Right lobe of liver (tissue), 4 donors: ENCODE measurements at regions not wholly inside any gene's neighbourhood (a gene's known extent, or its start where the extent isn't known, plus 50 kb on each side); places are given as distances from the start of the nearest gene placed in this dataset.

Source experiments
- POLR2A ChIP-seq: fragments of 450-650 bp; IDR thresholded peaks from one replicate; pipeline ENCODE4 v1.6.1; 2017; ENCODE audit warnings: antibody characterized with exemption, mild to moderate bottlenecking
- TF ChIP-seq, protein P1 (sequence below), 4 donors: fragments of 200-600 bp in 3 of 4; fragments of 450-650 bp in 1 of 4; IDR thresholded peaks; one replicate each; pipeline versions ENCODE4 v1.5.1 to v1.8.0; 2016 to 2022; ENCODE audit warnings: antibody characterized with exemption in 4 of 4, mild to moderate bottlenecking in 2 of 4
- donor health status: DM: no; HTN: no; CAD: no.
- donor health status: DM: no; HTN: no; CAD: no.
- donor health status: DM: no; HTN: yes; CAD: no.

DNA sequence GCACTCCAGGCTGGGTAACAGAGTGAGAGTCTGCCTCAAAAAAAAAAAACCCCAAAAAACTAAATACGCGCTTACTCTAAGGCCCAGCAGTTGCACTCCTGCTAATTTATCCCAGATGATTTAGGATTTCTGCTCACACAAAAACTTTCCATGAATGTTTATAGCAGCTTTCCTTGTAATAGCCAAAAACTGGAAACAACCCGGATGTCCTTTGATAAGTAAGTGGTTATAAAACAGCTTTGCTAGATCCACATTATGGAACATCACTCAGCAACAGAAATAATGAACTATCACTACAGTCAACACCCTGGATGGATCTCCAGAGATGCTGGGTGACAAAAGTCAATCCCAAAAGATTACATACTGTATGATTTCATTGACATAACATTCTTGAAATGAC lies 220.4 kb upstream of the JARID2 start:
- TF ChIP-seq, protein P1, sequence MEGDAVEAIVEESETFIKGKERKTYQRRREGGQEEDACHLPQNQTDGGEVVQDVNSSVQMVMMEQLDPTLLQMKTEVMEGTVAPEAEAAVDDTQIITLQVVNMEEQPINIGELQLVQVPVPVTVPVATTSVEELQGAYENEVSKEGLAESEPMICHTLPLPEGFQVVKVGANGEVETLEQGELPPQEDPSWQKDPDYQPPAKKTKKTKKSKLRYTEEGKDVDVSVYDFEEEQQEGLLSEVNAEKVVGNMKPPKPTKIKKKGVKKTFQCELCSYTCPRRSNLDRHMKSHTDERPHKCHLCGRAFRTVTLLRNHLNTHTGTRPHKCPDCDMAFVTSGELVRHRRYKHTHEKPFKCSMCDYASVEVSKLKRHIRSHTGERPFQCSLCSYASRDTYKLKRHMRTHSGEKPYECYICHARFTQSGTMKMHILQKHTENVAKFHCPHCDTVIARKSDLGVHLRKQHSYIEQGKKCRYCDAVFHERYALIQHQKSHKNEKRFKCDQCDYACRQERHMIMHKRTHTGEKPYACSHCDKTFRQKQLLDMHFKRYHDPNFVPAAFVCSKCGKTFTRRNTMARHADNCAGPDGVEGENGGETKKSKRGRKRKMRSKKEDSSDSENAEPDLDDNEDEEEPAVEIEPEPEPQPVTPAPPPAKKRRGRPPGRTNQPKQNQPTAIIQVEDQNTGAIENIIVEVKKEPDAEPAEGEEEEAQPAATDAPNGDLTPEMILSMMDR (IDR thresholded peaks at IDR 0.05) = no peak
- TF ChIP-seq POLR2A = no peak
